ENCODE measurements at regions not wholly inside any gene's neighbourhood (a gene's known extent, or its start where the extent isn't known, plus 50 kb on each side); places are given as distances from the start of the nearest gene placed in this dataset.

DNA sequence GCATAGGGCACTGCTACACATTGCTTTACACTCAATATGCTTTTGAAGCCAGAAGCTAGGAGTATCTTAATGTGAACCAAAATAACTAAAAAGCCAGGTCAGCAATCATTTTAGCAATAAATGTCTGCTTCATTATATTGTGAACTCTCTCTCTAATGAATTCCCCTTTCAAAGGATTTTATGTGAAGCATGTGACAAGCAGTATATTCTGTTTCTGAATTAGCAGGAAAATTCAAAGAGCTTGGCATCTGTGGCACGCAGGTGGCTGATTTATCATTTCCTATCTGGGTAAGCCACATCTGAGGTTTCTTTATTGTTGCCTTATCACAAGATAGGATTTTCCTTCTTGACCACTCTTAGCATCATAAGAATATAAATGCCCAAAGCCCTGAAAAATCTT is 56.8 kb upstream of the KLF12 start:
- no peak for DNase-seq (ENCODE audit: extremely low read depth, low read depth, low spot score)

DNA sequence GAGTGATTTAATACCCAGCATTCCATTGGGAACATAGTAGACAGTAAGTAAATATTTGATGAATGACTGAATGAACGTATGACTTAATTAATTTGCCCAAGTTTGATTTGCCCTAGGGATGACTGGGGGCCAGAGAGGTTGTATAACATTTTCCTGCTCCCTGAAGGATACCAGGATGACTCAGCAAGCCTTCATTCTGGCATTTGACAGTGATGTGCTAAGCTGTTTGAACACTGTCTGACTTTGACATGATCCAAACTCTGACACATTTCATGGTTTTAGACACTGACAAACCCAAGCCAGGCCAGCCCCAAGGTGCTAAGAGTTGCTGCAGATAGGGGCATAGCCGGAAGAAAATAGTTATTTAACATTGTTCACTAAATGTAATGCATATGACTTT is 53.4 kb upstream of the KLF12 start:
- no peak for DNase-seq (ENCODE audit: extremely low read depth, low read depth, low spot score)

DNA sequence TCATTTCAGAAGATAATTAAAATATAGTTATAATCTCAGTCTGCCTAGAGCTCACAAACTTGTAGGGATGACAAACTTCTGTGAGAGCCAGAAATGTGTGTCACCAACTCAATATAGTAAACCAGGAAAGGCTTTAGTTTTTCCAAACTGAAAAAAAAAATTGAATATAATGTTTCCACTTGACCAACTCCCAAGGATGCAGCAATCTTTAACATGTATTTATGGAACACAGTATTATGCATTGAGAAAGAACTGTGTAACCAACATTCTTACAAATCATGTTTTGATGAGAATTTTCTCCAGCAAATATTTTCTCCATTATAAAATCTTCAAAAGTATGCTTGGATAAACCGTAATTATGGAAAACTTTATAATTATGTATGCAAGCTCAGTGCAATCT is 50.1 kb upstream of the KLF12 start:
- DNase-seq (ENCODE audit: extremely low read depth, low read depth, low spot score) = no peak

Measured in glomerular endothelial cell (primary cell).